NCI-H460 (cell line): ENCODE measurements at regions not wholly inside any gene's neighbourhood (a gene's known extent, or its start where the extent isn't known, plus 50 kb on each side); places are given as distances from the start of the nearest gene placed in this dataset.

ENCODE experiments used
- DNase-seq: peaks from one replicate; pipeline ENCODE4 v3.0.0-alpha.2; 2016; ENCODE audit warnings: low read depth; ENCODE audit errors: extremely low read depth

GRCh38 chr11:116644201-116644940, 128.4 kb downstream of the BUD13 start:
- DNase-seq = no peak

GRCh38 chr11:116643521-116643920, 129.3 kb downstream of the BUD13 start:
- no peak for DNase-seq

- no peak for DNase-seq
Measured at GRCh38 chr11:116642902-116643301, 129.9 kb downstream of the BUD13 start.

GRCh38 chr11:116642481-116642880, 130.3 kb downstream of the BUD13 start:
- no peak for DNase-seq

- DNase-seq = peak; percentile 22
Measured at GRCh38 chr11:116641561-116642045, 131.2 kb downstream of the BUD13 start.

GRCh38 chr11:116640641-116641402, 132.0 kb downstream of the BUD13 start:
- no peak for DNase-seq

GRCh38 chr11:116638463-116638862, 134.3 kb downstream of the BUD13 start:
- DNase-seq = no peak

- DNase-seq = no peak
Measured at GRCh38 chr11:116637766-116638165, 135.0 kb downstream of the BUD13 start.

GRCh38 chr11:116636341-116636929, 136.4 kb downstream of the BUD13 start:
- DNase-seq = no peak

GRCh38 chr11:116631201-116631600, 141.6 kb downstream of the BUD13 start:
- no peak for DNase-seq

GRCh38 chr11:116618461-116618860, 154.3 kb downstream of the BUD13 start:
- no peak for DNase-seq

GRCh38 chr11:116615211-116615865, 157.4 kb downstream of the BUD13 start:
- no peak for DNase-seq

- DNase-seq = no peak
Measured at GRCh38 chr11:116614306-116615210, 158.2 kb downstream of the BUD13 start.

GRCh38 chr11:116613206-116613875, 159.4 kb downstream of the BUD13 start:
- no peak for DNase-seq

- DNase-seq = no peak
Measured at GRCh38 chr11:116611998-116612620, 160.7 kb downstream of the BUD13 start.

- no peak for DNase-seq
Measured at GRCh38 chr11:116610190-116610589, 162.6 kb downstream of the BUD13 start.

GRCh38 chr11:116607027-116607426, 165.8 kb downstream of the BUD13 start:
- DNase-seq = no peak

- peak; percentile 28 for DNase-seq
Measured at GRCh38 chr11:116605543-116606459, 167.0 kb downstream of the BUD13 start.
